Astrocyte (in vitro differentiated cells and primary cell): ENCODE measurements at regions not wholly inside any gene's neighbourhood (a gene's known extent, or its start where the extent isn't known, plus 50 kb on each side); places are given as distances from the start of the nearest gene placed in this dataset.

Experiments used
- CTCF ChIP-seq: IDR thresholded peaks from 2 replicates; pipeline ENCODE4 v1.5.1; 2011; ENCODE audit warnings: low read depth, mild to moderate bottlenecking, inconsistent platforms, low read length, moderate library complexity; ENCODE audit not compliant: insufficient read depth
- EZH2 ChIP-seq: IDR thresholded peaks from 2 replicates; pipeline ENCODE4 v1.6.1; 2012; ENCODE audit warnings: mild to moderate bottlenecking, low read length, inconsistent platforms; ENCODE audit not compliant: insufficient read depth

GRCh38 chr4:10239982-10240654 lies 123.5 kb upstream of the WDR1 start:
- TF ChIP-seq CTCF (no peak), EZH2 (no peak)
